ENCODE measurements at regions not wholly inside any gene's neighbourhood (a gene's known extent, or its start where the extent isn't known, plus 50 kb on each side); places are given as distances from the start of the nearest gene placed in this dataset.

DNA sequence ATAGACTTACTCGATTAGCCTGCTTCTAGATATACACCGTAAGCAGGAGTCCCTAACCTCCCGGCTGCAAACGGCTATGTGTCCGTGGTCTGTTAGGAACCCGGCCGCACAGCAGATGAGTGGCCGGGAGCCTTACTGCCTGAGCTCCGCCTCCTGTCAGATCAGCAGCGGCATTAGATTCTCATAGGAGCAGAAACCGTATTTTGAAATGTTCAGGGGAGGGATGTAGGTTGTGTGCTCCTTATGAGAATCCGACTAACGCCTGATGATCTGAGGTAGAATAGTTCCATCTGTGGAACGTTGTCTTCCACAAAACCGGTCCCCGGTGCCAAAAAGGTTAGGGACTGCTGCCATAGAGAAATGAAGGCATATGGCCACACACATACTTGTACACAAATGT, 1491.9 kb downstream of the SLITRK5 start:
- Histone ChIP-seq H3K27ac (ENCODE audit: low read depth, low read length) (no peak overlapping the region), H4K20me1 (ENCODE audit: insufficient read depth, low read length) (no peaks in the 10 kb centered on the region), H3K79me2 (ENCODE audit: insufficient read depth, low read length) (no peaks in the 10 kb centered on the region), H3K4me1 (ENCODE audit: insufficient read depth, low read length) (no peaks in the 10 kb centered on the region), H3K27me3 (ENCODE audit: insufficient read depth, low read length) (no peaks in the 10 kb centered on the region), H2AFZ (ENCODE audit: low read length) (no peak overlapping the region), H3K9me3 (ENCODE audit: low read depth, low read length) (no peaks in the 10 kb centered on the region), H3K36me3 (ENCODE audit: insufficient read depth, low read length) (no peaks in the 10 kb centered on the region), H3K4me2 (ENCODE audit: insufficient read depth, low read length) (no peak overlapping the region), H3K4me3 (ENCODE audit: insufficient read depth, low read length) (no peak overlapping the region)
- DNase-seq (ENCODE audit: insufficient read length, low spot score, missing footprints): no peak
- TF ChIP-seq, protein P1, sequence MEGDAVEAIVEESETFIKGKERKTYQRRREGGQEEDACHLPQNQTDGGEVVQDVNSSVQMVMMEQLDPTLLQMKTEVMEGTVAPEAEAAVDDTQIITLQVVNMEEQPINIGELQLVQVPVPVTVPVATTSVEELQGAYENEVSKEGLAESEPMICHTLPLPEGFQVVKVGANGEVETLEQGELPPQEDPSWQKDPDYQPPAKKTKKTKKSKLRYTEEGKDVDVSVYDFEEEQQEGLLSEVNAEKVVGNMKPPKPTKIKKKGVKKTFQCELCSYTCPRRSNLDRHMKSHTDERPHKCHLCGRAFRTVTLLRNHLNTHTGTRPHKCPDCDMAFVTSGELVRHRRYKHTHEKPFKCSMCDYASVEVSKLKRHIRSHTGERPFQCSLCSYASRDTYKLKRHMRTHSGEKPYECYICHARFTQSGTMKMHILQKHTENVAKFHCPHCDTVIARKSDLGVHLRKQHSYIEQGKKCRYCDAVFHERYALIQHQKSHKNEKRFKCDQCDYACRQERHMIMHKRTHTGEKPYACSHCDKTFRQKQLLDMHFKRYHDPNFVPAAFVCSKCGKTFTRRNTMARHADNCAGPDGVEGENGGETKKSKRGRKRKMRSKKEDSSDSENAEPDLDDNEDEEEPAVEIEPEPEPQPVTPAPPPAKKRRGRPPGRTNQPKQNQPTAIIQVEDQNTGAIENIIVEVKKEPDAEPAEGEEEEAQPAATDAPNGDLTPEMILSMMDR (IDR thresholded peaks at IDR 0.05; ENCODE audit: extremely low read depth, low read depth, low read length): no peak

- no peaks in the 10 kb centered on the region for H3K9me3 ChIP-seq (ENCODE audit: low read depth, low read length)
- no peaks in the 10 kb centered on the region for H4K20me1 ChIP-seq (ENCODE audit: insufficient read depth, low read length)
- no peak overlapping the region for H3K4me2 ChIP-seq (ENCODE audit: insufficient read depth, low read length)
- H3K36me3 ChIP-seq (ENCODE audit: insufficient read depth, low read length): no peaks in the 10 kb centered on the region
- H2AFZ ChIP-seq (ENCODE audit: low read length): no peak overlapping the region
- no peaks in the 10 kb centered on the region for H3K27me3 ChIP-seq (ENCODE audit: insufficient read depth, low read length)
- H3K79me2 ChIP-seq (ENCODE audit: insufficient read depth, low read length): no peaks in the 10 kb centered on the region
- no peak overlapping the region for H3K27ac ChIP-seq (ENCODE audit: low read depth, low read length)
- no peak overlapping the region for H3K4me3 ChIP-seq (ENCODE audit: insufficient read depth, low read length)
- TF ChIP-seq, protein P1 (IDR thresholded peaks at IDR 0.05; ENCODE audit: extremely low read depth, low read depth, low read length): no peak
- H3K4me1 ChIP-seq (ENCODE audit: insufficient read depth, low read length): no peaks in the 10 kb centered on the region
- no peak for DNase-seq (ENCODE audit: insufficient read length, low spot score, missing footprints)
These were observed 1494.5 kb downstream of the SLITRK5 start for GRCh38 chr13:89165685-89166084.

DNA sequence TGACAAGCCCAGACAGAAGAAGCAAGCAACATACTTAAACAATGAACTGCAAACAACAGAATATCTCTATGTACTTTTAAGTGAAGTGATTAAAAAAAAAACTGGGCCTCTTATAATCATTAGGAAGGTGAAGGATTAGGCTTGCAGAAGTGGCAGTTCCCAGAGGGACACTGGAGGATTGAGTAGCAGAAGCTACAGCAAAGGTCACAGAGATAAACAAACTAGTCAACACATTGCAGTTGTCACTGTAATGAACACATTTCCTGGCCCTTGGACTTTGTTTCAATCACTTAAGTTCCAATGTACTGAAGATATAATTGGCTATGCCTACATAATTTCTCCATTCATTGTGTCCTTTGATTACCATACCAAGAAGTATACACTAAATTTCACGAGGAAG, 1498.8 kb downstream of the SLITRK5 start:
- Histone ChIP-seq H2AFZ (ENCODE audit: low read length) (no peak overlapping the region), H4K20me1 (ENCODE audit: insufficient read depth, low read length) (no peaks in the 10 kb centered on the region), H3K9me3 (ENCODE audit: low read depth, low read length) (no peaks in the 10 kb centered on the region), H3K36me3 (ENCODE audit: insufficient read depth, low read length) (no peaks in the 10 kb centered on the region), H3K27ac (ENCODE audit: low read depth, low read length) (no peak overlapping the region), H3K4me1 (ENCODE audit: insufficient read depth, low read length) (no peaks in the 10 kb centered on the region), H3K4me2 (ENCODE audit: insufficient read depth, low read length) (no peak overlapping the region), H3K79me2 (ENCODE audit: insufficient read depth, low read length) (no peaks in the 10 kb centered on the region), H3K27me3 (ENCODE audit: insufficient read depth, low read length) (no peaks in the 10 kb centered on the region), H3K4me3 (ENCODE audit: insufficient read depth, low read length) (no peak overlapping the region)
- DNase-seq (ENCODE audit: insufficient read length, low spot score, missing footprints): no peak
- TF ChIP-seq, protein P1 (IDR thresholded peaks at IDR 0.05; ENCODE audit: extremely low read depth, low read depth, low read length): no peak

DNA sequence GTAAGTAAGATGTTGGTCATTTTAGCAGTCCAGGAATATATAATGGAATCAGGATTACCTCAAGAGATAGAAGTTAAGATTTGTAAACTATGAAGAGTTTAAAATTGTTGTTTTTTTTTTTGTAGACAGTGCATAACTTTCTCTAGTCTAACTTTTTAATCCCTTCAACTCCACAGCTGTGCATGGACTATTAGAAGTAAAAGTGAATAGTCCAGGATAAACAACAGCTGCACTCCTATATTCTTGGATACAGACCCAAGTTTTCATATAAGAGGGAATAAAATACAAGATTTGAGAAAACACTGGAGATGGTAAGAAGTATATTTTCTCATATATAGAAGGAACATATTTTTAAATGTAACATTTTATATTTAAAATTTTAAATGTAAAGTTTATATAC, 1509.9 kb downstream of the SLITRK5 start:
- TF ChIP-seq, protein P1 (IDR thresholded peaks at IDR 0.05; ENCODE audit: extremely low read depth, low read depth, low read length): no peak
- H3K4me3 ChIP-seq (ENCODE audit: insufficient read depth, low read length): no peak overlapping the region

More for the DNA sequence above, 1509.9 kb downstream of the SLITRK5 start:
- Histone ChIP-seq H3K79me2 (ENCODE audit: insufficient read depth, low read length) (no peaks in the 10 kb centered on the region), H3K9me3 (ENCODE audit: low read depth, low read length) (peaks cover 3% of the 10 kb centered on the region), H3K4me1 (ENCODE audit: insufficient read depth, low read length) (no peaks in the 10 kb centered on the region), H4K20me1 (ENCODE audit: insufficient read depth, low read length) (no peaks in the 10 kb centered on the region), H3K27me3 (ENCODE audit: insufficient read depth, low read length) (no peaks in the 10 kb centered on the region), H3K36me3 (ENCODE audit: insufficient read depth, low read length) (no peaks in the 10 kb centered on the region), H3K27ac (ENCODE audit: low read depth, low read length) (no peak overlapping the region), H3K4me2 (ENCODE audit: insufficient read depth, low read length) (no peak overlapping the region), H2AFZ (ENCODE audit: low read length) (no peak overlapping the region)
- no peak for DNase-seq (ENCODE audit: insufficient read length, low spot score, missing footprints)

Measured in osteoblast (primary cell).